Upper lobe of right lung (tissue), 1 donor: ENCODE measurements at regions not wholly inside any gene's neighbourhood (a gene's known extent, or its start where the extent isn't known, plus 50 kb on each side); places are given as distances from the start of the nearest gene placed in this dataset.

ENCODE experiments used
- ATAC-seq: fragments of 200-7000 bp; cut with Tn5 transposase; one replicate; pipeline ENCODE4 v1.9.1; 2020; ENCODE audit warnings: mild to moderate bottlenecking, moderate library complexity
- DNase-seq: peaks from one replicate; pipeline ENCODE4 v3.0.0-alpha.2; 2020
- H3K27ac ChIP-seq: fragments of 200-600 bp; one replicate; pipeline ENCODE4 v1.8.0; 2022
- H3K27me3 ChIP-seq: fragments of 200-600 bp; one replicate; pipeline ENCODE4 v1.8.0; 2022; ENCODE audit warnings: mild to moderate bottlenecking
- H3K36me3 ChIP-seq: fragments of 200-600 bp; one replicate; pipeline ENCODE4 v1.8.0; 2022
- H3K4me1 ChIP-seq: fragments of 200-600 bp; one replicate; pipeline ENCODE4 v1.8.0; 2022
- H3K4me3 ChIP-seq: fragments of 200-600 bp; one replicate; pipeline ENCODE4 v1.8.0; 2022; ENCODE audit warnings: mild to moderate bottlenecking
- H3K9me3 ChIP-seq: fragments of 200-600 bp; one replicate; pipeline ENCODE4 v1.8.0; 2022
- intact Hi-C: fragments of 100-400 bp; cut with DNase I; formaldehyde crosslinking; loops from one replicate; pipeline ENCODE4 v1.11.0; 2022
- TF ChIP-seq, protein P1 (sequence below): fragments of 200-600 bp; IDR thresholded peaks from one replicate; pipeline ENCODE4 v1.8.0; 2022; ENCODE audit warnings: antibody characterized with exemption
- donor health status: DM: no; HTN: yes; CAD: no; lungs with severe emphysema.

DNA sequence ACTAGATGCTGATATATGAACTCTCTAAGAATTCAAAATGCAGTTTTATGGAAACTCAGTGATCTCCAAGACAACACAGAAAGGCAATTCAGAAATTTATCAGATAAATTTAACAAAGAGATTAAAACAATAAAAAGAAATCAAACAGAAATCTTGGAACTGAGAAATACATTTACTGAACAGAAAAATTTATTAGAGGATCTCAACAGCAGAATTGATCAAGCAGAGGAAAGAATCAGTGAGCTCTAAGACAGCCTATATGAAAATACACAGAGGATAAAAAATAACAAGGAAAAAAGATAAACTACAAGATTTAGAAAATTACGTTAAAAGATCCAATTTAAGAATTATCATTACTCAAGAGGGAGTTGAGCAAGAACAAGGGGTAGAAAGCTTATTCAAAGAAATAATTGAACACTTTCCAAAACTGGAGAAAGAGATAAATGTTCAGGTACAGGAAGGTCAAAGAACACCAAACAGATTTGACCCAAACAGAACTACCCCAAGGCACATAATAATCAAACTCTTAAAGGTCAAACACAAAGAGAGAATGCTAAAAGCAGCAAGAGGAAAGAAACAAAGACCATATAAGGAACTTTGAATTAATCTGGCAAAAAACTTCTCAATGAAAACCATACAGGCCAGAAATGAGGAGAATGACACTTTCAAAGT lies 103.1 kb downstream of the APIP start:
- intact Hi-C loops, result no loop called here
- Histone ChIP-seq H3K36me3 (no peaks in the 10 kb centered on the region), H3K9me3 (no peaks in the 10 kb centered on the region), H3K27me3 (no peaks in the 10 kb centered on the region), H3K4me3 (no peak overlapping the region), H3K27ac (no peak overlapping the region), H3K4me1 (no peaks in the 10 kb centered on the region)
- TF ChIP-seq, protein P1, sequence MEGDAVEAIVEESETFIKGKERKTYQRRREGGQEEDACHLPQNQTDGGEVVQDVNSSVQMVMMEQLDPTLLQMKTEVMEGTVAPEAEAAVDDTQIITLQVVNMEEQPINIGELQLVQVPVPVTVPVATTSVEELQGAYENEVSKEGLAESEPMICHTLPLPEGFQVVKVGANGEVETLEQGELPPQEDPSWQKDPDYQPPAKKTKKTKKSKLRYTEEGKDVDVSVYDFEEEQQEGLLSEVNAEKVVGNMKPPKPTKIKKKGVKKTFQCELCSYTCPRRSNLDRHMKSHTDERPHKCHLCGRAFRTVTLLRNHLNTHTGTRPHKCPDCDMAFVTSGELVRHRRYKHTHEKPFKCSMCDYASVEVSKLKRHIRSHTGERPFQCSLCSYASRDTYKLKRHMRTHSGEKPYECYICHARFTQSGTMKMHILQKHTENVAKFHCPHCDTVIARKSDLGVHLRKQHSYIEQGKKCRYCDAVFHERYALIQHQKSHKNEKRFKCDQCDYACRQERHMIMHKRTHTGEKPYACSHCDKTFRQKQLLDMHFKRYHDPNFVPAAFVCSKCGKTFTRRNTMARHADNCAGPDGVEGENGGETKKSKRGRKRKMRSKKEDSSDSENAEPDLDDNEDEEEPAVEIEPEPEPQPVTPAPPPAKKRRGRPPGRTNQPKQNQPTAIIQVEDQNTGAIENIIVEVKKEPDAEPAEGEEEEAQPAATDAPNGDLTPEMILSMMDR, result no peak
- ATAC-seq, result no peak
- DNase-seq, result no peak

DNA sequence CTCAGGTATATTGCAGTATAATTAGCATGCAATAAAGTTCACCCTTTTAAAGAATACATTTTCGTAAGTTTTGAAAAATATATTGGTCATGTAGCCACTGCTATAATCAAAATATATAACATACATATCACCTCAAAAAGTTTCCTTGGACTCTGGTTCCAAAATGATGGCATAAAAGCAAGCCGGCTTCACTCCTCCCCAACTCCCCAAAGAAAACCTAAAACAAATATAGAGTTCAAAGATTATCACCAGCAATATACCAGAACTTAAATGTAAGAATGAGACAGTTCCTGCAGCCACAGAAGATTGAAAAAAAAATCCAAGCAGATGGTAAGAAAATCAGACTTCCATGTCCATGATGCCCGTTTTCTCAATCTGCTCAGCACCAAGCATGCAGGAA lies 104.3 kb downstream of the APIP start:
- no peaks in the 10 kb centered on the region for H3K36me3 ChIP-seq
- ATAC-seq (no peak), DNase-seq (no peak)
- H3K4me3 ChIP-seq, result no peak overlapping the region
- H3K9me3 ChIP-seq, result no peaks in the 10 kb centered on the region
- H3K27me3 ChIP-seq, result no peaks in the 10 kb centered on the region
- no peaks in the 10 kb centered on the region for H3K4me1 ChIP-seq
- TF ChIP-seq, protein P1, result no peak
- H3K27ac ChIP-seq, result no peak overlapping the region
- intact Hi-C loops, result no loop called here

DNA sequence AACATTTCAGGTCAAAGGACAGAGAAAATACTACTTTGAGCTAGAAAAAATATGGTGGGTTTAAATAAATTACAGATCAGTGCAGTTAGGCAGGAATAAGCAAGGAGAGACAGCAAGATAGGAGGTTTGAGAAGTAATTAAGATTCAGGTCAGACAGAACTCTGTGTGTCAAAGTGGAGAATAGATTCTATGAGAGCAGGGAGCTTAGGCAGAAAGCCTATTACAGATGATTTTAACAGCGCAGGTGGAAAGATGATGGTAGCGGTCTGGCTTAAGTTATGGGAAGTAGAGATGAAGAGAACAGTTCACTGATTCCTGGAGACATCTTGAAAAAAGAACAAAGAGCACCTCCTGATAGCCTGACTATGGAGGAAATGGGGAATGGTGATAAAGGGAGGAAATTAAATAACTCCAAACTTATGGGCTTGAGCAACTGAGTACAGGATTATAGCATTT lies 106.0 kb downstream of the APIP start:
- DNase-seq (no peak), ATAC-seq (no peak)
- TF ChIP-seq, protein P1, result no peak
- H3K4me1 ChIP-seq, result no peaks in the 10 kb centered on the region
- H3K9me3 ChIP-seq, result no peaks in the 10 kb centered on the region
- no peaks in the 10 kb centered on the region for H3K27me3 ChIP-seq
- no peak overlapping the region for H3K27ac ChIP-seq
- intact Hi-C loops, result no loop called here
- H3K4me3 ChIP-seq, result no peak overlapping the region
- H3K36me3 ChIP-seq, result no peaks in the 10 kb centered on the region

DNA sequence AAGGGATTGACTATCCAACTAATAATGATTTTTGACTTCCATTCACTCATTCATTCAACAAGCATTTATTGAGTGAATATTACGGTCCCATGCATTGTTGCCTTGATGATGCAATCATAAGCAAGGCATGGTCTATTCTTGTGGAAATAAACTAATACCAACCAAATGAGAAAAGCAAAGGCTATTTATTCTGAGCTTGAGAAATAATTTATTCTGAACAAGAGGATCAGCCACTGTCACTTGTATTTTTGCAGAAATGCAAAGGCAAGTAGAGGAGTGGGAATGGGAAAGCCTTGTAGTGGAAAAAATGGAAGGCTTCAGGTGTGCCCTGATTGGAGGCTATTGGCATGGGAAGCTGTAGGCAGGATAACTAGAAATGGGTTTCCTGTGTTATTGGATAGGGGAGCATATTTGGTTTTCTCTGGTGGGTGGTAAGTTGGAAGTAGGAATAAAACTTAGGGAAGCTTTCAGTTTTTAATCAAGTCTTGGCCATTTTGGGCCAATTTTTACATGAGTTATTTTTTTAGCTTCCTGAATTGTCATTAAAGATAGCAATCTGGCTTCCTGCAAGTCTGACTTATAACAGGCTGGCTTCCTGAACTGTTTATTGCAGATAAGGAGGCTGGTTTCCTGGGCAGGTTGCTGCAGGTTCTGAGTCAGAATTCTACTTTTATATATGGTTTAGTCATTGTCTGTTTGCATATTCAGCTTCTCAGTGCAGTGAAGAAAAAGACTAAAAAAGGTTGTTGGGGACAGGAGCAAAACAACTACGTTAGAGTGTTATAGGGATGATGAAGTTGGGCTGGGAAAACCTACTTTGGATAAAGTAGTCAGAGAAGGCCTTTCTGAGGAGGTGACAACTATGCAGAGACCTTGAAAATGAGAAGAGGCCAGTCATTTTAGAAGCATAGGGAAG lies 106.7 kb downstream of the APIP start:
- intact Hi-C loops, result no loop called here
- H3K36me3 ChIP-seq, result no peaks in the 10 kb centered on the region
- no peaks in the 10 kb centered on the region for H3K4me1 ChIP-seq
- no peaks in the 10 kb centered on the region for H3K9me3 ChIP-seq
- H3K27me3 ChIP-seq, result no peaks in the 10 kb centered on the region
- no peak overlapping the region for H3K27ac ChIP-seq
- DNase-seq (no peak), ATAC-seq (no peak)
- TF ChIP-seq, protein P1, result no peak
- no peak overlapping the region for H3K4me3 ChIP-seq

DNA sequence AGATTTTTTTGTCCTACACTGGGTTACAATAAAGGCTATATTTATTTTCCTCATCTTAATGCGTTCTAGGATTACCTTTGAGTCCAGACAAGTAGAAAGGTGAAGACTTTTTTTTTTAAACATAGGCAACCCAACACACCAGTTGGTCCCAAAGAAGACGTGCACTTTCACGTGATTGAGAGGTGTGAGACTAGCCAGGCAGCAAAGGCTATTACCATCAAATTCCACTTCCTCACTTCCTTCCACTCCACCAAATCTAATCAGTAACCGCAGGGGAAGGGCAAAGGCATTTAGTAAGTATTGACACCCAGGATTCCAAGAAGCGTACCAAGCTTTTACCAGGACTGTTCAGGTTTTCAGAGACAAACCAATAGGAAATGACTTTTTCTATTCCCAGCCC lies 109.3 kb downstream of the APIP start:
- H3K27me3 ChIP-seq, result no peaks in the 10 kb centered on the region
- no peak overlapping the region for H3K27ac ChIP-seq
- TF ChIP-seq, protein P1, result no peak
- no peaks in the 10 kb centered on the region for H3K4me1 ChIP-seq
- no peaks in the 10 kb centered on the region for H3K36me3 ChIP-seq
- DNase-seq (no peak), ATAC-seq (no peak)
- intact Hi-C loops, result no loop called here
- H3K4me3 ChIP-seq, result no peak overlapping the region
- no peaks in the 10 kb centered on the region for H3K9me3 ChIP-seq
